ENCODE measurements at regions not wholly inside any gene's neighbourhood (a gene's known extent, or its start where the extent isn't known, plus 50 kb on each side); places are given as distances from the start of the nearest gene placed in this dataset.

- Histone ChIP-seq H3K9me1 (ENCODE audit: control insufficient read depth, extremely low read depth, insufficient read depth, low read length) (no peaks in the 10 kb centered on the region), H3K79me2 (ENCODE audit: control insufficient read depth, insufficient read depth, low read length) (no peaks in the 10 kb centered on the region), H3K27ac (ENCODE audit: control insufficient read depth, insufficient read depth, low read length) (no peak overlapping the region), H3K9me3 (ENCODE audit: control insufficient read depth, low read depth, low read length) (no peaks in the 10 kb centered on the region), H3K4me2 (ENCODE audit: control insufficient read depth, extremely low read depth, insufficient read depth, low read depth, low read length) (no peak overlapping the region), H2AFZ (ENCODE audit: control insufficient read depth, low read length) (peak overlapping the region; percentile 22), H3K36me3 (ENCODE audit: control insufficient read depth in 2 of 2, extremely low read depth in 1 of 2, insufficient read depth in 2 of 2, low read length in 2 of 2) (no peaks in the 10 kb centered on the region), H3K4me3 (ENCODE audit: control insufficient read depth in 2 of 3, extremely low read depth in 1 of 3, insufficient read depth in 2 of 3, low read depth in 1 of 3, low read length in 3 of 3) (no peak overlapping the region), H4K20me1 (ENCODE audit: control insufficient read depth, extremely low read depth, insufficient read depth, low read length) (no peaks in the 10 kb centered on the region), H3K4me1 (ENCODE audit: control insufficient read depth, extremely low read depth, insufficient read depth, low read length) (no peaks in the 10 kb centered on the region), H3K9ac (ENCODE audit: control insufficient read depth, extremely low read depth, insufficient read depth, low read length) (no peak overlapping the region), H3K27me3 (ENCODE audit: control insufficient read depth, extremely low read depth, insufficient read depth, low read length) (no peaks in the 10 kb centered on the region)
- dilution Hi-C loops (cut with MboI; ENCODE audit: extremely low pct_ligation_motif_present, low sequenced_read_pairs): no loop called here
- no peak for TF ChIP-seq CTCF (optimal IDR thresholded peaks at IDR 0.05 in 1 of 3, IDR thresholded peaks at IDR 0.05 in 1 of 3, conservative IDR thresholded peaks at IDR 0.05 in 1 of 3; ENCODE audit: extremely low read depth in 1 of 3, insufficient read depth in 2 of 3, low read length in 3 of 3)
- no peak for TF ChIP-seq EZH2 (IDR thresholded peaks at IDR 0.05; ENCODE audit: low read length)
- DNase-seq (ENCODE audit: low read depth, low spot score) (no peak), FAIRE-seq (no peak)
Measured at GRCh38 chr4:17038510-17039176, 140.2 kb upstream of the LDB2 start.

GRCh38 chr4:17033768-17034181, 135.3 kb upstream of the LDB2 start:
- H3K27ac ChIP-seq (ENCODE audit: control insufficient read depth, insufficient read depth, low read length): no peak overlapping the region
- no peak overlapping the region for H3K4me3 ChIP-seq (ENCODE audit: control insufficient read depth in 2 of 3, extremely low read depth in 1 of 3, insufficient read depth in 2 of 3, low read depth in 1 of 3, low read length in 3 of 3)
- no peaks in the 10 kb centered on the region for H3K9me3 ChIP-seq (ENCODE audit: control insufficient read depth, low read depth, low read length)
- H3K36me3 ChIP-seq (ENCODE audit: control insufficient read depth in 2 of 2, extremely low read depth in 1 of 2, insufficient read depth in 2 of 2, low read length in 2 of 2): no peaks in the 10 kb centered on the region
- no peak for FAIRE-seq
- dilution Hi-C loops (cut with MboI; ENCODE audit: extremely low pct_ligation_motif_present, low sequenced_read_pairs): no loop called here
- no peak overlapping the region for H3K9ac ChIP-seq (ENCODE audit: control insufficient read depth, extremely low read depth, insufficient read depth, low read length)
- no peaks in the 10 kb centered on the region for H3K9me1 ChIP-seq (ENCODE audit: control insufficient read depth, extremely low read depth, insufficient read depth, low read length)
- peaks cover 16% of the 10 kb centered on the region for H3K4me1 ChIP-seq (ENCODE audit: control insufficient read depth, extremely low read depth, insufficient read depth, low read length)
- H3K27me3 ChIP-seq (ENCODE audit: control insufficient read depth, extremely low read depth, insufficient read depth, low read length): no peaks in the 10 kb centered on the region
- no peak for TF ChIP-seq EZH2 (IDR thresholded peaks at IDR 0.05; ENCODE audit: low read length)
- no peak for TF ChIP-seq CTCF (optimal IDR thresholded peaks at IDR 0.05 in 1 of 3, IDR thresholded peaks at IDR 0.05 in 1 of 3, conservative IDR thresholded peaks at IDR 0.05 in 1 of 3; ENCODE audit: extremely low read depth in 1 of 3, insufficient read depth in 2 of 3, low read length in 3 of 3)
- DNase-seq (ENCODE audit: low read depth, low spot score): no peak
- H3K79me2 ChIP-seq (ENCODE audit: control insufficient read depth, insufficient read depth, low read length): no peaks in the 10 kb centered on the region
- no peak overlapping the region for H2AFZ ChIP-seq (ENCODE audit: control insufficient read depth, low read length)
- H4K20me1 ChIP-seq (ENCODE audit: control insufficient read depth, extremely low read depth, insufficient read depth, low read length): no peaks in the 10 kb centered on the region
- H3K4me2 ChIP-seq (ENCODE audit: control insufficient read depth, extremely low read depth, insufficient read depth, low read depth, low read length): no peak overlapping the region

Measured in keratinocyte (primary cell).